ENCODE measurements at regions not wholly inside any gene's neighbourhood (a gene's known extent, or its start where the extent isn't known, plus 50 kb on each side); places are given as distances from the start of the nearest gene placed in this dataset.
A peak's percentile ranks its signal among the peaks of the same experiment; 100 is the strongest.

GRCh38 chr16:65668064-65668595, 546.3 kb upstream of the CDH11 start:
- DNase-seq, result no peak

DNA sequence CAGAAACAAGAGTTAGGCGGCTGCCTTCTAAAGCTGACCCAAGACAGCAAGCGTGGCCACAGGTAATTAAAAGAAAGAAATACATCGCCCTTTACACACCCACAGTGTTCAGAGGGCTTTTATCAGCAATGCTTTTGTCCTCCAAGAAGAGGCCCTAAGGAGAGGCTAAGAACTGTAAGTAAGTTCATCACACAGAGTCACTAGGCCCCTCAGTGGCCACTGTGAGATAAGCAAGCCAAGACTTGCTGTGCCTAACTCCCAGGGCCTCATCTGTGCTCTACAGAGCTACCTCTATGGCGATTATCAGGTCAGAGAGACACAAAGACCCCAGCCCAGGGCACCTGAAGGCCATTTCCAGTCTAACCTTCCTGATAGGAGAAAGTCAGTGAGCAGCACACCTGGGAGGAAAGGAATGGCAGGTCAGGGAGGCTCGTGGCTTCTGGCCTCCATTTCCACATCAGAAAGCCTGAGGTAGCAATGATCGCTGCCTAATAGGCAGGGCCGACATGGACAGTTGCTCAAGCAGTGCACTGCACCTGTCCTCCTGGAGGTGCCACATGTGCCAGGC, 545.2 kb upstream of the CDH11 start:
- DNase-seq, result no peak

DNA sequence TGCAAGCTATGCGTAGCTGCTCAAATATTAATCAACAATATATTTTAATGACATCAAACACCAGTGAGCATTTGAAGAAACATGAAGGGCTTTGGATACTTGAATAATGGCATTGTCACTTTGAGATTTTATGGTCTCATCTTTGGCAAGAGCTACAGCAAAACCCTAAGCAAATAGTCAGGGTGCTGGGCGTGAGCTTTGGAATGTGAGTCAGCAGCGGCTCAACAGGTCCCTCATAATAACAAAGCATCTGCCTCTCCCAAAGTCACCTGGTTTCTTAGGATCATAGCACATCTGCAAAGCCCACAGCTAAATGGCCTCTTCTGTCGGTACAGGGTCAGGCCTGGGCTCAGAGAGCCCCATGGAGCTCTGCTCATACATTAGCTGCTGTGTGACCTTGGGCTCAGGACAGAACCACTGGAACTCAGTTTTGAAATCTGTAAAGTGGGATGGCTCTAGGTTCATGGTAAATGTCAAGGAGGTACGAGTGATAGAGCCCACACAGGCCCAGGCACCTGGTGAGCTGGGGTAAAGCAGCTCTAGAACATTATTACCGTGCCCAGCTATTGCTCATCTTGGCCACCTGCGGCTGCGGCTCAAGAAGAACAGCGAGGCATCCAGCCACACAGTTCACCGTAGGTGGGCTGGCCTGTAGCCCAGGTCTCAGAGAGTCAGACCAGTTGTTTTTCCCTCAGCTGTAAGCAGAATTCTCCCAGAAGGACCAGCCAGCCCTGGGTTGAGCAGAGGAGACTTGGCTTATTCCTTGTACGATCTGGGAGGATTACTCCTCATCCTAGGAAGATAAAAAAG, 544.5 kb upstream of the CDH11 start:
- DNase-seq, result no peak

GRCh38 chr16:65665586-65665985, 543.7 kb upstream of the CDH11 start:
- no peak for DNase-seq

- no peak for DNase-seq
These were observed 541.9 kb upstream of the CDH11 start for GRCh38 chr16:65663774-65664173.

GRCh38 chr16:65662256-65662655, 540.4 kb upstream of the CDH11 start:
- DNase-seq, result no peak

DNA sequence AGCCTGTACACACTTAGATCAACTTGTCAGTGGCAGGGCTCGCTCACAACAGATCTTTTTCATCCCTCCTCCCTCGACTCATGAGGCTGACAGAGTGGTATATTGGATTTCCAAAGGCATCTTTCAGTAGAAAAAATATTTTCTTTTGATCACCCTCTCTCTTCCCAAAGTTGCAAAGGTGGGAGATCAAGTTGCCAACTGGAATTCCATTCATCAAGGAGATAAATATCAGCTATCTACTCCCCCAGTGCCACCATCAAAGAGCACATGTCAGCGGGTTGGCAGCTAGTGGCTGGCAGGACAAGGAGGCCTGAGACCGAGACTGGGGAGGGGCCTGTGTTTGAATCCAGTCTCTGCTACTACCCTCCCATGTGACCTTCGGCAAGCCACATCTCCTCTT, 539.7 kb upstream of the CDH11 start:
- DNase-seq, result peak; percentile 65

- DNase-seq, result no peak
These were observed 538.5 kb upstream of the CDH11 start for GRCh38 chr16:65660390-65660789.

DNA sequence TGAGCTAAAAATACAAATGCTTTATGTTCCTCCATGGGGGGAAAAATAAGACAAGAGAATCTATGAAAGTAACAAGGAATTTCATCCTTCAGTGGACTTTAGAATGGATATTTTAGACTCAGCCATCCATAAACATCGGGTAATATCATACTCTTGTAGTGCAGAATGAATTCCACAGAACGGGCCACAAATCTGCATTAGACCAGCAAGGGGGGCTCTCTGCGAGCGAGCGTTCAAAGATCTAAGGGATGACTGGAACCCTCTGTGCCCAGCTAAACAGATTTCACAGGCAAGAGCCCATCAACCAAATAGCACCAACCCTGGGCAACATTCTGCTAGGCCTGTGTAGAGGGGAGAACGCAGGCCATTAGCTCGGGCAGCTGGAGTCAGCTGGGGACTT, 537.9 kb upstream of the CDH11 start:
- no peak for DNase-seq

DNA sequence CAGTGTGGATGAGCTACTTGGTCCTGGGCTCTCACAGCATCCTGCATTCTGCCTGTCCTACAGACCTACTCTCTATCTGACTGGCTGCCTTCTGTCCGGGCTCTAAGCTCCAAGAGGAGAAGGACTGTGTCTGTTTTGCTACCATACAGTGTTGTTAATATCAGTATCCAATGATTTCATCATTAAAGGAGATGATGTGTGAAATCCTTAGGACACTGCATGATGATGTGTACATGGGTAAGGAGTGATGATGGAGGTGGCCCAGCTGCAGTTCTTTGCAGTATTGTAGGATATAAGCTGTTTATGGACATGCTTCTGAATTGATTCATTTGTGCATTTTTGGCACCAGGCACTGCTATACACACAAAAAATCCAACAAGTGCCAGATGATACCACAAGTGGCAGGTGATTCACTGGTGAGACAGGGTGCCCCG, 536.9 kb upstream of the CDH11 start:
- DNase-seq, result no peak

GRCh38 chr16:65658349-65658748, 536.5 kb upstream of the CDH11 start:
- no peak for DNase-seq

DNA sequence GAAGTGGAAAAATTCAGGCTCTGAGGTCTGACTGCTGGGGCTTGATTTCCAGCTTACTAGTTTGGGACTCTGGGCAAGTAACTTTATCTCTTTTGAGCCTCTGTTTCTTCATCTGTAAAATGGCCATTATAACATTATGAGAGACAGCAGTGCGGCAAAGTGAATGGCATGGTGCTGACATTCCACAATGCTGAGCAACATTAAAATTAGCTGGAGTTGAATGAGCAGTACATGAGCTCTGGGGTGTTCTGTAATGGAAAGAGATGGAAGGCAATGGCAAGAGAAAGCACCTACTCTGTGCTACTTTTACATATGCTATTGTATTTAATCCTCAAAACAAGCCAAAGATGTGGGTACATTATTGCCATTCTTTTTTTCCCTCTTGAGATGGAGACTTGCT, 535.7 kb upstream of the CDH11 start:
- no peak for DNase-seq

- peak; percentile 73 for DNase-seq
These were observed 535.2 kb upstream of the CDH11 start for GRCh38 chr16:65657071-65657494.

DNA sequence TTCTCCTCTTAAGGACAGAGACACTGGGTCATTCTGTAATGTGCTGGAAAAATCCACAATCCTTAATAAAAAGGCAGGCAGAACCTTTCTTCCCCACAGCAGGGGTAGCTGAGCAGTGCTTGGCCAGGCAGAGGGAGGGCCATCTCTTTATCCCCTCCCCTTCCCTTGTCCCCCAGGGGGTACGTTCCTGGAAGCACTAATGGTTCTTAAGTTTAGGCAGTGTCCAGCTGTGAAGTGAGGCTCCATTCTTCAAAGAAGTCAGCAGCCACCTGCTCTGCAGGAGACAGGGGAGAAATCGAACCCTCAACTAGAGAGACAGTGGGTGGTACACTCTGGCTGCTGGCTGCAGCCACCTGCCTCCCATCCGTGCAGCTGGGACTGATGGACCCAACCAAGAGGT, 533.9 kb upstream of the CDH11 start:
- no peak for DNase-seq

DNA sequence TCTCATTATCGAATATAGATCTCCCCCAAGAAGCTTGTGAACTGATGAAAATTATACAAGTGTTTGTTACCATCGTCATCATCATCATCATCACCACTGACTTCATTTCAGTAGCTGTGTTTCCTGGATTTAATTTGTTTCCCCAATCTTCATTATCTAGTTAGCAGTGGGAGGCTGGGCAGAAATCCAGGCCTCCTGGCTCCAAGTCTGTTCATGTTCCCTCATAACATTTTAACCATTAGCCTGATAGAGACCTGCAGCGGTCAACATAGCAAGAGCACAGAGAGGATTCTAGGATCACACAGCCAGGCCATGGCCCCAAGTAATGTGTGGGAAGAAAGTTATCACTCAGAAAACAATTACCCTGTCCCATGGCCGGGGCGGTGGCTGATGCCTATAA, 526.2 kb upstream of the CDH11 start:
- DNase-seq, result no peak

DNA sequence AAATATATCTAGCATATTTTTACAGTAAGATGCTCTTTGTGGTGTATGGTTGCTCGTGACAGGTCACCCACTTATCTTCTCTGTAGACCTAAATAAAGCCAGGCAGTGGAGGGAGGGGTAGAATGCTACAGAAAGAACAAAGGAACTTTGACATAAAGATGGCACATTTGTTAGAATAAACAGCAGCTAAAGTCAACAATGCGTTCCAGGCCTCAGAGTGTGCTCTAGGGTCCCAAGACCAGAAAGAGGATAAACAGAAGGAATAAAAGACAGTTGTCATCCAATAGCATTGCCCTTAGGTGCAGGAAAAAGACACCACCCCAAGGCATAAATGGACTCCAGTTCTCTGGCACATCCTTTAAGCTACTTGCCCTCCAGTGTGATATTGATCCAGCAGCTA, 523.0 kb upstream of the CDH11 start:
- no peak for DNase-seq

GRCh38 chr16:65641762-65642289, 520.0 kb upstream of the CDH11 start:
- no peak for DNase-seq

DNA sequence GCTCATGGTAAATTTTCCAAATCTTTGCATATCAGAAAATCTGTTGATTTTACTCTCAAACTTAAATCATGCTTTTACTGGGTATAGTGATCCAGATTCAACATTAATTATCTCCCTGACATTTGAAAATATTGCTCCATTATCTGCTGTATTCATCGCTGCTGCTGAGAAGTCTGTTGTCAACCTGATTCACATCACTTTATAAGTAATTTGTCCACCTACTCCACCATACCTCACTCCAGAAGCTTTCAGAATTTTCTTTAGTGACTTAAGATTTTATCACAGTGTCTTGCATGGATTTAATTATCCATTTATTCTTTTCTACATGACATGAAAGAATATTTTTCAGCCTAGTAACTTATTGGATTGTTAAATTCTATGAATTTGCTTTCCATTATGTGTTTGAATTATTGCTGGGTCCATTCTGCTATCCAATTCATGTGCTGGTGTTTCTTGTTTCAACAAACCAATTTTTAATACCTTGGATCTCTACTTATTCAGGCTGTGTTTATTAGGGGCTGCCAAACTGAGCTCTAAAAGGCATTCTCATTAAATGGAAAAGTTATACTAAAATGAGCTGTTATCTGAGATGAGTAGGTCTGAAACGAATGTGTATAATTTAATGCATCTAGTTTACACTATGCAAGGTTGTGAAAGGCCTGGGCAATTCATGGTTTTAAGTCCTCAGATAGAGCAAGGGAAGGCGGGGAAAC, 519.3 kb upstream of the CDH11 start:
- DNase-seq, result no peak

DNA sequence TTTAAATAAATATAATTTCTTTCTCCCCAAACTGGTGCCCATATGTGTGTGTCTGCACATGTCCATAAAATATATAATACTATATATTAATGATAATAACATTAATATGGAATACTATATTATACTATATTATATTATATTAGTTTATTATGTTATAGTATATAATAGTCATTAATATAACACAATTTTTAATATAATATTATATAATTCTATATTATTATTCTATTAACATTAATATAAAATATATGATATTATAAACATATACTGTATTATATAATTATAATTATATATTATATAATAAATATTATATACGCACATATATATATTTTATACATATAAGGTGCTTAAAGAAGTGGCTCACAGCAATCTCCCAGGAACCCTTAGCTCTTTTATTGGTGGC, 513.0 kb upstream of the CDH11 start:
- DNase-seq, result no peak

DNA sequence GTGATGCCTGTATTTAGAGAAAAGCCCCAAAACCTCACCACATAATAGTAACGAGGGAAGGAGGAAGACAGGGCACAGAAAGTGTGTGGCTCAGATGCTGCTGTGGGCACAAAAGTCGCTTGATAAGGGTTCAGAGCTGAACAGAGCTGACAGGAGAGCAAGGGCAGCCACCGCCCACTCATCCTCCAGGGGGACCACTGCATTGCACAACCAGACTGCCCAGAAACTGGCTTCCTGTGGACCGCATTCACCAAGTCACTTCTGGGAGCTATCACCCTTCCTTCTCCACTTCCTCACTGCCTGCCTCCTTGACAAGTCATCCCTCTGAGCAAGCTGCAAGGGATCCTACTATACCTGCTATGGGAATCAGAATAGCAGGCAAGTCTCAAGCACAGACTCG, 512.4 kb upstream of the CDH11 start:
- DNase-seq, result no peak

GRCh38 chr16:65624666-65625065, 502.8 kb upstream of the CDH11 start:
- DNase-seq, result no peak

GRCh38 chr16:65624229-65624628, 502.4 kb upstream of the CDH11 start:
- no peak for DNase-seq

- DNase-seq, result no peak
These were observed 501.0 kb upstream of the CDH11 start for GRCh38 chr16:65622871-65623270.
